B cell (primary cell): ENCODE measurements at regions not wholly inside any gene's neighbourhood (a gene's known extent, or its start where the extent isn't known, plus 50 kb on each side); places are given as distances from the start of the nearest gene placed in this dataset.

ENCODE experiments used
- ATAC-seq: fragments of 200-7000 bp; cut with Tn5 transposase; one replicate; pipeline ENCODE4 v1.10.0; 2021; ENCODE audit warnings: low read depth, mild to moderate bottlenecking, moderate number of reproducible peaks, moderate library complexity
- CTCF ChIA-PET: fragments of 350-600 bp; sonication (Branson Sonifier 250); formaldehyde crosslinking; loops from one replicate; lab custom pipeline; 2021; ENCODE audit warnings: antibody characterized with exemption, inconsistent platforms; lab: Charles Lee
- POLR2A ChIA-PET: fragments of 350-600 bp; sonication (Branson Sonifier 250); formaldehyde crosslinking; loops from one replicate; lab custom pipeline; 2021; ENCODE audit warnings: antibody characterized with exemption; lab: Charles Lee
- DNase-seq: peaks from one replicate; pipeline ENCODE4 v3.0.0; 2013
- H2AFZ ChIP-seq: 2 replicates; pipeline ENCODE4 v1.6.1; 2012; ENCODE audit warnings: mild to moderate bottlenecking, low read depth, low read length; ENCODE audit not compliant: insufficient read depth, poor library complexity, severe bottlenecking
- H3K27ac ChIP-seq, 2 donors: 1 replicate in 1 of 2; 2 replicates in 1 of 2; pipeline ENCODE4 v1.5.1; 2012 to 2013; ENCODE audit warnings: low read length in 2 of 2, mild to moderate bottlenecking in 2 of 2, moderate library complexity in 1 of 2
- H3K27me3 ChIP-seq, 4 experiments: fragments of 200-600 bp in 1 of 4; sonication (generic) in 1 of 4; replicated peaks in 1 of 4; 1 replicate in 2 of 4; 2 replicates in 2 of 4; pipeline versions ENCODE4 v1.6.1 to v1.7.0; 2013 to 2016; ENCODE audit warnings: low read length in 3 of 4, mild to moderate bottlenecking in 2 of 4, mixed read lengths in 1 of 4, moderate library complexity in 1 of 4; ENCODE audit not compliant: insufficient read depth in 4 of 4, control insufficient read depth in 3 of 4; ENCODE audit errors: control extremely low read depth in 1 of 4
- H3K36me3 ChIP-seq, 2 experiments: replicated peaks in 1 of 2; 1 replicate in 1 of 2; 2 replicates in 1 of 2; pipeline versions ENCODE4 v1.6.1 to v1.7.1; 2013; ENCODE audit warnings: low read length in 1 of 2; ENCODE audit not compliant: insufficient read depth in 2 of 2, control insufficient read depth in 1 of 2; ENCODE audit errors: control extremely low read depth in 1 of 2, extremely low read depth in 1 of 2
- H3K4me1 ChIP-seq, 2 donors: fragments of 200-600 bp in 1 of 2; sonication (generic) in 1 of 2; 1 replicate in 1 of 2; 2 replicates in 1 of 2; pipeline versions ENCODE4 v1.5.1 to v1.6.1; 2013 to 2017; ENCODE audit warnings: low read length in 2 of 2; ENCODE audit not compliant: control insufficient read depth in 2 of 2, insufficient read depth in 2 of 2
- H3K4me2 ChIP-seq: replicated peaks from 2 replicates; pipeline ENCODE3; 2012; ENCODE audit warnings: mild to moderate bottlenecking, low read depth, low read length; ENCODE audit not compliant: poor library complexity, severe bottlenecking
- H3K4me3 ChIP-seq, 5 experiments: fragments of 200-600 bp in 1 of 5; sonication (generic) in 1 of 5; 1 replicate in 3 of 5; 2 replicates in 2 of 5; pipeline versions ENCODE4 v1.5.1 to v1.7.0; 2011 to 2016; ENCODE audit warnings: low read length in 4 of 5, mild to moderate bottlenecking in 4 of 5, low read depth in 2 of 5, control low read depth in 1 of 5, moderate library complexity in 1 of 5; ENCODE audit not compliant: insufficient read depth in 1 of 5; ENCODE audit errors: control extremely low read depth in 1 of 5, extremely low read depth in 1 of 5
- H3K79me2 ChIP-seq: fragments of 200-600 bp; sonication (generic); one replicate; pipeline ENCODE4 v1.6.0; 2016; ENCODE audit warnings: low read length; ENCODE audit not compliant: control insufficient read depth, insufficient read depth
- H3K9ac ChIP-seq: fragments of 200-600 bp; sonication (generic); 2 replicates; pipeline ENCODE4 v1.6.1; 2017; ENCODE audit warnings: mild to moderate bottlenecking, low read length, moderate library complexity
- H3K9me3 ChIP-seq, 3 donors: one replicate each; pipeline versions ENCODE4 v1.6.1 to v1.7.1; 2013; ENCODE audit warnings: low read length in 2 of 3; ENCODE audit not compliant: control insufficient read depth in 2 of 3, insufficient read depth in 1 of 3; ENCODE audit errors: control extremely low read depth in 1 of 3
- H4K20me1 ChIP-seq: 2 replicates; pipeline ENCODE4 v1.6.0; 2012; ENCODE audit warnings: mild to moderate bottlenecking, low read length; ENCODE audit not compliant: insufficient read depth, control insufficient read depth, poor library complexity, severe bottlenecking
- H3K27ac Mint-ChIP-seq: one replicate; pipeline ENCODE4 v1.8.0; 2021; ENCODE audit warnings: mixed read lengths
- H3K27me3 Mint-ChIP-seq: one replicate; pipeline ENCODE4 v1.8.0; 2021; ENCODE audit warnings: mixed read lengths
- H3K4me1 Mint-ChIP-seq: one replicate; pipeline ENCODE4 v1.8.0; 2021; ENCODE audit warnings: mixed read lengths
- H3K4me3 Mint-ChIP-seq: one replicate; pipeline ENCODE4 v1.8.0; 2021; ENCODE audit warnings: mixed read lengths
- H3K9me3 Mint-ChIP-seq: one replicate; pipeline ENCODE4 v1.8.0; 2022; ENCODE audit warnings: mixed read lengths; ENCODE audit not compliant: insufficient read depth
- EZH2 ChIP-seq: IDR thresholded peaks from 2 replicates; pipeline ENCODE4 v1.6.1; 2012; ENCODE audit warnings: borderline replicate concordance, low read depth, mild to moderate bottlenecking, moderate library complexity, low read length; ENCODE audit not compliant: insufficient read depth, poor library complexity, severe bottlenecking
- WGBS: methylation state at CpG from one replicate; pipeline ENCODE4 v1.1.5; 2013; ENCODE audit warnings: missing lambda C conversion rate; ENCODE audit not compliant: insufficient coverage; 5-methylcytosine and 5-hydroxymethylcytosine counted together
- intact Hi-C: fragments of 100-400 bp; cut with micrococcal nuclease; formaldehyde crosslinking; loops from one replicate; pipeline ENCODE4 v1.10.0; 2022
- TF ChIP-seq, protein P1 (sequence below): fragments of 200-600 bp; IDR thresholded peaks from one replicate; pipeline ENCODE4 v1.8.0; 2022; ENCODE audit warnings: antibody characterized with exemption, mild to moderate bottlenecking

DNA sequence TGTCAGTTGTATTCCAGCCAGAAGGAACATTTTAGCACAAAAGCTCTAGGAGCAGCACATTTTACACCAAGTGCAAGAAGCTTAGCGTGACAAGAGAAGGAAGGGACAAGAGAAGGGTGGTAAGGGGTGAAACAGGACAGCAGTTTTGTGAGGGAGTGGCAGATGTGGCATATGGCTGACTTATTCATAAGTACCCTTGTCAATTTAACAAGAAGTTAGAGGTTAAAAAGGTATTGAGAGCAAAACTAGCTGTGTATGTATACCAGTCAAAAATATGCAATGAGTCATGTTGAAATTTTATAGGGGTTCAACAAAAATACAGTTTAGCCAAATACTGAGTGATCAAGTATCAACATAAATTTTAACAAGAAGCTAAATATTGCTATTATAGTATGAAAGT, 561.5 kb upstream of the POT1 start:
- Histone ChIP-seq H3K27me3 (no peaks in the 10 kb centered on the region), H3K79me2 (no peaks in the 10 kb centered on the region), H3K36me3 (no peaks in the 10 kb centered on the region), H3K4me1 (no peaks in the 10 kb centered on the region), H3K27ac (no peak overlapping the region), H3K9ac (no peak overlapping the region), H3K4me3 (no peak overlapping the region), H3K9me3 (no peaks in the 10 kb centered on the region), H2AFZ (no peak overlapping the region), H4K20me1 (no peaks in the 10 kb centered on the region), H3K4me2 (no peak overlapping the region)
- intact Hi-C loops, result no loop called here
- H3K4me1 Mint-ChIP-seq, result no peaks in the 10 kb centered on the region
- H3K27me3 Mint-ChIP-seq, result no peaks in the 10 kb centered on the region
- POLR2A ChIA-PET, result no interaction called here
- no peak overlapping the region for H3K4me3 Mint-ChIP-seq
- CTCF ChIA-PET, result interaction anchor here (0.5 kb wide), 1 partner anchor 427 kb away, joined by 3 read pairs; no protein-coding TSS in a partner anchor
- no peak for DNase-seq
- no peaks in the 10 kb centered on the region for H3K9me3 Mint-ChIP-seq
- no peak for TF ChIP-seq EZH2
- TF ChIP-seq, protein P1, sequence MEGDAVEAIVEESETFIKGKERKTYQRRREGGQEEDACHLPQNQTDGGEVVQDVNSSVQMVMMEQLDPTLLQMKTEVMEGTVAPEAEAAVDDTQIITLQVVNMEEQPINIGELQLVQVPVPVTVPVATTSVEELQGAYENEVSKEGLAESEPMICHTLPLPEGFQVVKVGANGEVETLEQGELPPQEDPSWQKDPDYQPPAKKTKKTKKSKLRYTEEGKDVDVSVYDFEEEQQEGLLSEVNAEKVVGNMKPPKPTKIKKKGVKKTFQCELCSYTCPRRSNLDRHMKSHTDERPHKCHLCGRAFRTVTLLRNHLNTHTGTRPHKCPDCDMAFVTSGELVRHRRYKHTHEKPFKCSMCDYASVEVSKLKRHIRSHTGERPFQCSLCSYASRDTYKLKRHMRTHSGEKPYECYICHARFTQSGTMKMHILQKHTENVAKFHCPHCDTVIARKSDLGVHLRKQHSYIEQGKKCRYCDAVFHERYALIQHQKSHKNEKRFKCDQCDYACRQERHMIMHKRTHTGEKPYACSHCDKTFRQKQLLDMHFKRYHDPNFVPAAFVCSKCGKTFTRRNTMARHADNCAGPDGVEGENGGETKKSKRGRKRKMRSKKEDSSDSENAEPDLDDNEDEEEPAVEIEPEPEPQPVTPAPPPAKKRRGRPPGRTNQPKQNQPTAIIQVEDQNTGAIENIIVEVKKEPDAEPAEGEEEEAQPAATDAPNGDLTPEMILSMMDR, result no peak
- 100% methylated on average over 1 of the region's 1 CpG for WGBS
- H3K27ac Mint-ChIP-seq, result no peak overlapping the region
- ATAC-seq, result no peak

- no peak overlapping the region for H3K4me3 ChIP-seq
- Mint-ChIP-seq H3K27me3 (no peaks in the 10 kb centered on the region), H3K27ac (no peak overlapping the region), H3K4me1 (no peaks in the 10 kb centered on the region), H3K9me3 (no peaks in the 10 kb centered on the region), H3K4me3 (no peak overlapping the region)
- ChIA-PET CTCF (no interaction called here), POLR2A (no interaction called here)
- no peaks in the 10 kb centered on the region for H4K20me1 ChIP-seq
- TF ChIP-seq, protein P1, result no peak
- TF ChIP-seq EZH2, result no peak
- H3K27ac ChIP-seq, result no peak overlapping the region
- no peaks in the 10 kb centered on the region for H3K27me3 ChIP-seq
- DNase-seq (no peak), ATAC-seq (no peak)
- H3K4me1 ChIP-seq, result no peaks in the 10 kb centered on the region
- intact Hi-C loops, result no loop called here
- no peak overlapping the region for H3K9ac ChIP-seq
- no peak overlapping the region for H2AFZ ChIP-seq
- no CpG with 5 or more reads among the region's 4 CpGs for WGBS
- no peaks in the 10 kb centered on the region for H3K9me3 ChIP-seq
- H3K4me2 ChIP-seq, result no peak overlapping the region
- no peaks in the 10 kb centered on the region for H3K36me3 ChIP-seq
- H3K79me2 ChIP-seq, result no peaks in the 10 kb centered on the region
Measured at GRCh38 chr7:125490167-125490566, 560.5 kb upstream of the POT1 start.
